Bronchial epithelial cell (primary cell): ENCODE measurements at regions not wholly inside any gene's neighbourhood (a gene's known extent, or its start where the extent isn't known, plus 50 kb on each side); places are given as distances from the start of the nearest gene placed in this dataset.

Source experiments
- DNase-seq: peaks from one replicate; pipeline ENCODE4 v3.0.0-alpha.2; 2010; ENCODE audit warnings: low read depth
- FAIRE-seq: peaks from 2 replicates; lab custom pipeline; 2011; peaks lifted over from hg19 to GRCh38; lab: Jason Lieb, UNC
- H3K27me3 ChIP-seq: 2 replicates; pipeline ENCODE4 v1.5.1; 2011; ENCODE audit warnings: low read length; ENCODE audit not compliant: control insufficient read depth, insufficient read depth
- H3K36me3 ChIP-seq: 2 replicates; pipeline ENCODE4 v1.5.1; 2011; ENCODE audit warnings: low read length; ENCODE audit not compliant: control insufficient read depth, insufficient read depth
- H3K4me3 ChIP-seq: 2 replicates; pipeline ENCODE4 v1.5.1; 2011; ENCODE audit warnings: mild to moderate bottlenecking, low read depth, low read length, control low read depth
- CTCF ChIP-seq: IDR thresholded peaks from 2 replicates; pipeline ENCODE4 v1.5.1; 2011; ENCODE audit warnings: mild to moderate bottlenecking, moderate library complexity, low read length, control low read depth, inconsistent platforms; ENCODE audit not compliant: insufficient read depth, severe bottlenecking

- H3K4me3 ChIP-seq = no peak overlapping the region
- no peak for DNase-seq
- TF ChIP-seq CTCF = no peak
- H3K27me3 ChIP-seq = no peaks in the 10 kb centered on the region
- FAIRE-seq = peak; percentile 13
- no peaks in the 10 kb centered on the region for H3K36me3 ChIP-seq
These were observed 129.1 kb upstream of the NGF start for GRCh38 chr1:115467196-115467595.

GRCh38 chr1:115466433-115466832 lies 128.4 kb upstream of the NGF start:
- Histone ChIP-seq H3K27me3 (no peaks in the 10 kb centered on the region), H3K36me3 (no peaks in the 10 kb centered on the region), H3K4me3 (no peak overlapping the region)
- FAIRE-seq (no peak), DNase-seq (no peak)
- TF ChIP-seq CTCF = no peak

GRCh38 chr1:115465802-115466363 lies 127.8 kb upstream of the NGF start:
- FAIRE-seq (no peak), DNase-seq (no peak)
- TF ChIP-seq CTCF = no peak
- Histone ChIP-seq H3K27me3 (no peaks in the 10 kb centered on the region), H3K36me3 (no peaks in the 10 kb centered on the region), H3K4me3 (no peak overlapping the region)

GRCh38 chr1:115463347-115463746 lies 125.3 kb upstream of the NGF start:
- Histone ChIP-seq H3K4me3 (no peak overlapping the region), H3K36me3 (no peaks in the 10 kb centered on the region), H3K27me3 (no peaks in the 10 kb centered on the region)
- TF ChIP-seq CTCF = peak; percentile 49
- DNase-seq = no peak
- FAIRE-seq = no peak

- FAIRE-seq (no peak), DNase-seq (no peak)
- Histone ChIP-seq H3K36me3 (no peaks in the 10 kb centered on the region), H3K4me3 (no peak overlapping the region), H3K27me3 (no peaks in the 10 kb centered on the region)
- TF ChIP-seq CTCF = no peak
These were observed 124.6 kb upstream of the NGF start for GRCh38 chr1:115462566-115463076.

GRCh38 chr1:115461526-115461925 lies 123.5 kb upstream of the NGF start:
- no peak overlapping the region for H3K4me3 ChIP-seq
- no peaks in the 10 kb centered on the region for H3K36me3 ChIP-seq
- H3K27me3 ChIP-seq = no peaks in the 10 kb centered on the region
- TF ChIP-seq CTCF = no peak
- DNase-seq = peak; percentile 37
- FAIRE-seq = peak; percentile 86
